GM18868 (cell line): ENCODE measurements at regions not wholly inside any gene's neighbourhood (a gene's known extent, or its start where the extent isn't known, plus 50 kb on each side); places are given as distances from the start of the nearest gene placed in this dataset.

ENCODE experiments used
- ATAC-seq: cut with Tn5 transposase; IDR thresholded peaks from one replicate; pipeline ENCODE4 v1.9.1; 2021; ENCODE audit warnings: mild to moderate bottlenecking, moderate library complexity; ENCODE audit not compliant: unreplicated experiment

GRCh38 chr12:88801227-88802095 is 221.2 kb upstream of the KITLG start:
- no peak for ATAC-seq

GRCh38 chr12:88793096-88793495 is 212.8 kb upstream of the KITLG start:
- ATAC-seq: no peak

GRCh38 chr12:88790231-88790630 is 210.0 kb upstream of the KITLG start:
- ATAC-seq: no peak

GRCh38 chr12:88784166-88784565 is 203.9 kb upstream of the KITLG start:
- ATAC-seq: no peak

- no peak for ATAC-seq
These were observed 202.1 kb upstream of the KITLG start for GRCh38 chr12:88782351-88782750.

- no peak for ATAC-seq
These were observed 201.6 kb upstream of the KITLG start for GRCh38 chr12:88781909-88782308.

- no peak for ATAC-seq
These were observed 197.8 kb upstream of the KITLG start for GRCh38 chr12:88778064-88778463.

GRCh38 chr12:88775742-88776151 is 195.5 kb upstream of the KITLG start:
- no peak for ATAC-seq

GRCh38 chr12:88767699-88768098 is 187.4 kb upstream of the KITLG start:
- ATAC-seq: no peak

GRCh38 chr12:88764781-88765480 is 184.7 kb upstream of the KITLG start:
- ATAC-seq: no peak

- no peak for ATAC-seq
These were observed 183.3 kb upstream of the KITLG start for GRCh38 chr12:88763536-88764100.

GRCh38 chr12:88758176-88758575 is 177.9 kb upstream of the KITLG start:
- ATAC-seq: no peak

GRCh38 chr12:88756917-88757316 is 176.6 kb upstream of the KITLG start:
- ATAC-seq: no peak

GRCh38 chr12:88756153-88756552 is 175.9 kb upstream of the KITLG start:
- no peak for ATAC-seq

GRCh38 chr12:88753707-88754106 is 173.4 kb upstream of the KITLG start:
- ATAC-seq: no peak

- ATAC-seq: no peak
These were observed 172.8 kb upstream of the KITLG start for GRCh38 chr12:88753066-88753465.

- ATAC-seq: no peak
These were observed 171.9 kb upstream of the KITLG start for GRCh38 chr12:88752183-88752582.

GRCh38 chr12:88750867-88751543 is 170.7 kb upstream of the KITLG start:
- ATAC-seq: no peak

GRCh38 chr12:88746386-88746785 is 166.1 kb upstream of the KITLG start:
- no peak for ATAC-seq

- ATAC-seq: no peak
These were observed 163.8 kb upstream of the KITLG start for GRCh38 chr12:88743946-88744685.
